Endodermal cell (in vitro differentiated cells): ENCODE measurements at regions not wholly inside any gene's neighbourhood (a gene's known extent, or its start where the extent isn't known, plus 50 kb on each side); places are given as distances from the start of the nearest gene placed in this dataset.

Experiments
- DNase-seq: peaks from one replicate; pipeline ENCODE4 v3.0.0-alpha.2; 2017
- H3K27ac ChIP-seq: 2 replicates; pipeline ENCODE4 v1.5.1; 2013; ENCODE audit warnings: mild to moderate bottlenecking, low read depth, low read length, moderate library complexity
- H3K27me3 ChIP-seq: 2 replicates; pipeline ENCODE4 v1.6.1; 2013; ENCODE audit warnings: mild to moderate bottlenecking, low read length, moderate library complexity; ENCODE audit not compliant: insufficient read depth, control insufficient read depth, poor library complexity, severe bottlenecking
- H3K36me3 ChIP-seq: 2 replicates; pipeline ENCODE4 v1.7.0; 2013; ENCODE audit warnings: mild to moderate bottlenecking, low read length, moderate library complexity; ENCODE audit not compliant: control insufficient read depth, insufficient read depth
- H3K4me1 ChIP-seq: one replicate; pipeline ENCODE4 v1.7.0; 2013; ENCODE audit warnings: low read length; ENCODE audit not compliant: control insufficient read depth, insufficient read depth
- H3K4me3 ChIP-seq: 2 replicates; pipeline ENCODE4 v1.5.1; 2013; ENCODE audit warnings: mild to moderate bottlenecking, low read length, moderate library complexity
- H3K9ac ChIP-seq: 2 replicates; pipeline ENCODE4 v1.6.1; 2013; ENCODE audit warnings: mild to moderate bottlenecking, low read length, moderate library complexity; ENCODE audit not compliant: poor library complexity, severe bottlenecking; ENCODE audit errors: extremely low read depth
- H3K9me3 ChIP-seq: 2 replicates; pipeline ENCODE4 v1.6.1; 2013; ENCODE audit warnings: mild to moderate bottlenecking, low read length, moderate library complexity; ENCODE audit not compliant: control insufficient read depth
- H3K27ac Mint-ChIP-seq: 2 replicates; pipeline ENCODE4 v1.8.0; 2020; ENCODE audit warnings: mixed read lengths
- H3K27me3 Mint-ChIP-seq: 2 replicates; pipeline ENCODE4 v1.8.0; 2021; ENCODE audit warnings: mild to moderate bottlenecking, mixed read lengths; ENCODE audit not compliant: insufficient read depth
- H3K36me3 Mint-ChIP-seq: 2 replicates; pipeline ENCODE4 v1.8.0; 2020; ENCODE audit warnings: low read depth, mixed read lengths
- H3K4me1 Mint-ChIP-seq: 2 replicates; pipeline ENCODE4 v1.8.0; 2020; ENCODE audit warnings: mixed read lengths
- H3K4me3 Mint-ChIP-seq: 2 replicates; pipeline ENCODE4 v1.8.0; 2020; ENCODE audit warnings: mild to moderate bottlenecking, moderate library complexity, mixed read lengths
- H3K9me3 Mint-ChIP-seq: 2 replicates; pipeline ENCODE4 v1.8.0; 2020; ENCODE audit warnings: mild to moderate bottlenecking, mixed read lengths
- CTCF ChIP-seq: fragments of 200-600 bp; sonication (generic); conservative IDR thresholded peaks from 2 replicates; pipeline ENCODE4 v1.5.0; 2021; ENCODE audit warnings: antibody characterized with exemption, mild to moderate bottlenecking
- WGBS, 2 experiments: methylation state at CpG; one replicate each; pipeline versions ENCODE4 v1.1.5 to v1.1.7; 2013; ENCODE audit warnings: missing lambda C conversion rate in 2 of 2, mixed read lengths in 1 of 2; ENCODE audit not compliant: insufficient coverage in 1 of 2, insufficient read length in 1 of 2; 5-methylcytosine and 5-hydroxymethylcytosine counted together

- no peaks in the 10 kb centered on the region for H3K27me3 Mint-ChIP-seq
- Histone ChIP-seq H3K36me3 (no peaks in the 10 kb centered on the region), H3K27ac (no peak overlapping the region), H3K4me3 (no peak overlapping the region), H3K9ac (no peak overlapping the region), H3K27me3 (no peaks in the 10 kb centered on the region), H3K4me1 (peaks cover 6% of the 10 kb centered on the region), H3K9me3 (peaks cover 16% of the 10 kb centered on the region)
- DNase-seq: no peak
- peaks cover 9% of the 10 kb centered on the region for H3K9me3 Mint-ChIP-seq
- H3K4me3 Mint-ChIP-seq: no peak overlapping the region
- H3K4me1 Mint-ChIP-seq: peaks cover 9% of the 10 kb centered on the region
- no peak for TF ChIP-seq CTCF
- 92% methylated on average over 1 of the region's 1 CpG; no CpG with 5 or more reads in 1 of the 2 experiments for WGBS, 2 experiments
- H3K36me3 Mint-ChIP-seq: peaks cover 5% of the 10 kb centered on the region
- no peak overlapping the region for H3K27ac Mint-ChIP-seq
These were observed 249.0 kb downstream of the ZEB2 start for GRCh38 chr2:144270951-144271350.

- H3K27ac ChIP-seq: no peak overlapping the region
- Mint-ChIP-seq H3K27me3 (no peaks in the 10 kb centered on the region), H3K4me1 (peaks cover 9% of the 10 kb centered on the region), H3K36me3 (peaks cover 3% of the 10 kb centered on the region), H3K9me3 (peaks cover 1% of the 10 kb centered on the region), H3K4me3 (no peak overlapping the region), H3K27ac (no peak overlapping the region)
- peaks cover 10% of the 10 kb centered on the region for H3K9me3 ChIP-seq
- no peaks in the 10 kb centered on the region for H3K4me1 ChIP-seq
- 65 to 100% methylated on average over 1 of the region's 1 CpG for WGBS, 2 experiments
- H3K4me3 ChIP-seq: no peak overlapping the region
- no peak for DNase-seq
- TF ChIP-seq CTCF: no peak
- H3K36me3 ChIP-seq: no peaks in the 10 kb centered on the region
- H3K9ac ChIP-seq: no peak overlapping the region
- no peaks in the 10 kb centered on the region for H3K27me3 ChIP-seq
These were observed 251.8 kb downstream of the ZEB2 start for GRCh38 chr2:144268036-144268678.

GRCh38 chr2:144267239-144267638 is 252.7 kb downstream of the ZEB2 start:
- Histone ChIP-seq H3K36me3 (no peaks in the 10 kb centered on the region), H3K4me3 (no peak overlapping the region), H3K27ac (no peak overlapping the region), H3K4me1 (no peaks in the 10 kb centered on the region), H3K9me3 (peaks cover under 1% of the 10 kb centered on the region), H3K9ac (no peak overlapping the region), H3K27me3 (no peaks in the 10 kb centered on the region)
- Mint-ChIP-seq H3K36me3 (peaks cover 2% of the 10 kb centered on the region), H3K4me3 (no peak overlapping the region), H3K9me3 (no peaks in the 10 kb centered on the region), H3K27ac (no peak overlapping the region), H3K4me1 (peaks cover 9% of the 10 kb centered on the region), H3K27me3 (no peaks in the 10 kb centered on the region)
- TF ChIP-seq CTCF: no peak
- DNase-seq: no peak
- WGBS, 2 experiments: 80 to 88% methylated on average over 1 of the region's 2 CpGs
